SK-MEL-5 (cell line): ENCODE measurements at regions not wholly inside any gene's neighbourhood (a gene's known extent, or its start where the extent isn't known, plus 50 kb on each side); places are given as distances from the start of the nearest gene placed in this dataset.

Experiments
- DNase-seq: peaks from one replicate; pipeline ENCODE4 v3.0.0-alpha.2; 2016; ENCODE audit warnings: low read depth, low spot score
- in situ Hi-C: cut with HindIII; loops from 2 replicates; pipeline ENCODE4 v1.10.0; 2016; ENCODE audit warnings: low sequenced_read_pairs, high pct_unique_total_duplicates, low pct_unique_long_range_greater_than_20kb

GRCh38 chr10:44176311-44176710 lies 208.6 kb downstream of the CXCL12 start:
- in situ Hi-C loops = no loop called here
- DNase-seq = no peak

- in situ Hi-C loops = no loop called here
- DNase-seq = no peak
Measured at GRCh38 chr10:44173608-44173894, 211.3 kb downstream of the CXCL12 start.

GRCh38 chr10:44172883-44173607 lies 211.9 kb downstream of the CXCL12 start:
- in situ Hi-C loops = no loop called here
- no peak for DNase-seq

- in situ Hi-C loops = no loop called here
- DNase-seq = no peak
Measured at GRCh38 chr10:44171765-44172164, 213.1 kb downstream of the CXCL12 start.

GRCh38 chr10:44168478-44168877 lies 216.4 kb downstream of the CXCL12 start:
- DNase-seq = no peak
- in situ Hi-C loops = no loop called here

GRCh38 chr10:44167752-44168151 lies 217.1 kb downstream of the CXCL12 start:
- in situ Hi-C loops = no loop called here
- DNase-seq = peak; percentile 4

GRCh38 chr10:44166441-44166840 lies 218.5 kb downstream of the CXCL12 start:
- in situ Hi-C loops = no loop called here
- no peak for DNase-seq

GRCh38 chr10:44164251-44164956 lies 220.5 kb downstream of the CXCL12 start:
- no peak for DNase-seq
- in situ Hi-C loops = no loop called here

- DNase-seq = no peak
- in situ Hi-C loops = no loop called here
Measured at GRCh38 chr10:44161184-44161583, 223.7 kb downstream of the CXCL12 start.

- no peak for DNase-seq
- in situ Hi-C loops = no loop called here
Measured at GRCh38 chr10:44157574-44157973, 227.3 kb downstream of the CXCL12 start.

- no peak for DNase-seq
- in situ Hi-C loops = no loop called here
Measured at GRCh38 chr10:44154956-44155355, 229.9 kb downstream of the CXCL12 start.

GRCh38 chr10:44153918-44154670 lies 230.8 kb downstream of the CXCL12 start:
- no peak for DNase-seq
- in situ Hi-C loops = no loop called here

- in situ Hi-C loops = no loop called here
- DNase-seq = no peak
Measured at GRCh38 chr10:44143556-44143955, 241.3 kb downstream of the CXCL12 start.

GRCh38 chr10:44132361-44133289 lies 252.3 kb downstream of the CXCL12 start:
- no peak for DNase-seq
- in situ Hi-C loops = no loop called here

- DNase-seq = no peak
- in situ Hi-C loops = no loop called here
Measured at GRCh38 chr10:44126291-44126717, 258.6 kb downstream of the CXCL12 start.

GRCh38 chr10:44125879-44126278 lies 259.0 kb downstream of the CXCL12 start:
- DNase-seq = no peak
- in situ Hi-C loops = no loop called here

- DNase-seq = no peak
- in situ Hi-C loops = no loop called here
Measured at GRCh38 chr10:44118500-44118899, 266.4 kb downstream of the CXCL12 start.

GRCh38 chr10:44116474-44116873 lies 268.4 kb downstream of the CXCL12 start:
- no peak for DNase-seq
- in situ Hi-C loops = no loop called here
